H9 (cell line): ENCODE measurements at regions not wholly inside any gene's neighbourhood (a gene's known extent, or its start where the extent isn't known, plus 50 kb on each side); places are given as distances from the start of the nearest gene placed in this dataset.

Source experiments
- DNase-seq: peaks from one replicate; pipeline ENCODE4 v3.0.0-alpha.2; 2017
- H2AFZ ChIP-seq: one replicate; pipeline ENCODE4 v1.6.1; 2013; ENCODE audit warnings: mild to moderate bottlenecking, low read length, control low read depth, moderate library complexity
- H2AK5ac ChIP-seq: 2 replicates; pipeline ENCODE4 v1.6.1; 2013; ENCODE audit warnings: low read length, control low read depth, mixed read lengths; ENCODE audit not compliant: insufficient read length
- H2BK120ac ChIP-seq: one replicate; pipeline ENCODE4 v1.6.1; 2013; ENCODE audit warnings: low read depth, mild to moderate bottlenecking, low read length, control low read depth, inconsistent platforms; ENCODE audit not compliant: poor library complexity, severe bottlenecking
- H2BK12ac ChIP-seq: 2 replicates; pipeline ENCODE4 v1.6.1; 2013; ENCODE audit warnings: low read length, control low read depth, mixed read lengths, low read depth; ENCODE audit not compliant: insufficient read length
- H2BK15ac ChIP-seq: 2 replicates; pipeline ENCODE4 v1.6.1; 2013; ENCODE audit warnings: low read depth, low read length, control low read depth
- H2BK20ac ChIP-seq: one replicate; pipeline ENCODE4 v1.6.1; 2013; ENCODE audit warnings: low read depth, mild to moderate bottlenecking, low read length, control low read depth, inconsistent platforms; ENCODE audit not compliant: poor library complexity, severe bottlenecking
- H2BK5ac ChIP-seq: 2 replicates; pipeline ENCODE4 v1.6.1; 2013; ENCODE audit warnings: low read length, control low read depth, mixed read lengths; ENCODE audit not compliant: insufficient read length
- H3K14ac ChIP-seq: 2 replicates; pipeline ENCODE4 v1.6.1; 2013; ENCODE audit warnings: low read length, control low read depth; ENCODE audit not compliant: insufficient read depth
- H3K18ac ChIP-seq: 2 replicates; pipeline ENCODE4 v1.6.1; 2013; ENCODE audit warnings: low read depth, mild to moderate bottlenecking, mixed read lengths, low read length, control low read depth; ENCODE audit not compliant: insufficient read length
- H3K23ac ChIP-seq: 2 replicates; pipeline ENCODE4 v1.6.1; 2013; ENCODE audit warnings: low read length, control low read depth, mixed read lengths, low read depth; ENCODE audit not compliant: insufficient read length
- H3K23me2 ChIP-seq: 2 replicates; pipeline ENCODE4 v1.6.1; 2013; ENCODE audit warnings: low read depth, mild to moderate bottlenecking, mixed read lengths, low read length, control low read depth; ENCODE audit not compliant: insufficient read length, poor library complexity, severe bottlenecking
- H3K27ac ChIP-seq: 2 replicates; pipeline ENCODE4 v1.5.1; 2013; ENCODE audit warnings: low read length, control low read depth, mixed read lengths, low read depth; ENCODE audit not compliant: insufficient read length
- H3K27me3 ChIP-seq: 2 replicates; pipeline ENCODE4 v1.6.1; 2013; ENCODE audit warnings: low read length, control low read depth, inconsistent platforms; ENCODE audit not compliant: insufficient read depth
- H3K4ac ChIP-seq: 2 replicates; pipeline ENCODE4 v1.6.1; 2013; ENCODE audit warnings: low read depth, mild to moderate bottlenecking, control low read depth, inconsistent platforms, low read length, moderate library complexity
- H3K4me1 ChIP-seq: 2 replicates; pipeline ENCODE4 v1.6.1; 2013; ENCODE audit warnings: low read length, control low read depth, inconsistent platforms; ENCODE audit not compliant: insufficient read depth
- H3K4me2 ChIP-seq: 2 replicates; pipeline ENCODE4 v1.6.1; 2013; ENCODE audit warnings: low read length, control low read depth, mixed read lengths; ENCODE audit not compliant: insufficient read length, insufficient read depth
- H3K56ac ChIP-seq: 2 replicates; pipeline ENCODE4 v1.6.1; 2013; ENCODE audit warnings: low read depth, mild to moderate bottlenecking, mixed read lengths, low read length, control low read depth; ENCODE audit not compliant: insufficient read length
- H3K79me1 ChIP-seq: 2 replicates; pipeline ENCODE4 v1.6.1; 2013; ENCODE audit warnings: low read depth, mild to moderate bottlenecking, moderate library complexity, low read length, control low read depth, inconsistent platforms; ENCODE audit not compliant: insufficient read depth, poor library complexity, severe bottlenecking
- H3K79me2 ChIP-seq: 2 replicates; pipeline ENCODE4 v1.6.1; 2013; ENCODE audit warnings: low read length, control low read depth, inconsistent platforms; ENCODE audit not compliant: insufficient read depth
- H3K9ac ChIP-seq: 2 replicates; pipeline ENCODE4 v1.6.1; 2013; ENCODE audit warnings: low read length, control low read depth, mixed read lengths; ENCODE audit not compliant: insufficient read length; ENCODE audit errors: extremely low read depth
- H3K9me3 ChIP-seq: one replicate; pipeline ENCODE4 v1.6.1; 2013; ENCODE audit warnings: low read depth, low read length, inconsistent platforms; ENCODE audit not compliant: control insufficient read depth
- H3T11ph ChIP-seq: one replicate; pipeline ENCODE4 v1.6.1; 2013; ENCODE audit warnings: mild to moderate bottlenecking, low read length, control low read depth, inconsistent platforms
- H4K20me1 ChIP-seq: one replicate; pipeline ENCODE4 v1.6.1; 2013; ENCODE audit not compliant: control insufficient read depth, insufficient read length, insufficient read depth
- H4K5ac ChIP-seq: 2 replicates; pipeline ENCODE4 v1.6.1; 2013; ENCODE audit warnings: low read depth, mild to moderate bottlenecking, mixed read lengths, low read length, control low read depth; ENCODE audit not compliant: insufficient read length
- H4K8ac ChIP-seq: replicated peaks from 2 replicates; pipeline ENCODE4 v1.6.1; 2013; ENCODE audit warnings: low read length, control low read depth, mixed read lengths, low read depth; ENCODE audit not compliant: insufficient read length
- H4K91ac ChIP-seq: 2 replicates; pipeline ENCODE4 v1.6.1; 2013; ENCODE audit warnings: low read depth, mild to moderate bottlenecking, moderate library complexity, mixed read lengths, low read length, control low read depth; ENCODE audit not compliant: insufficient read length
- H3K27ac Mint-ChIP-seq, 3 experiments: 2 replicates in 2 of 3; 3 replicates in 1 of 3; pipeline ENCODE4 v1.8.0; 2020 to 2021; ENCODE audit warnings: mixed read lengths in 3 of 3, mild to moderate bottlenecking in 1 of 3, moderate library complexity in 1 of 3
- H3K27me3 Mint-ChIP-seq: 2 replicates; pipeline ENCODE4 v1.8.0; 2021; ENCODE audit warnings: low read depth, mild to moderate bottlenecking, moderate library complexity, mixed read lengths
- H3K36me3 Mint-ChIP-seq, 3 experiments: 2 replicates in 2 of 3; 3 replicates in 1 of 3; pipeline ENCODE4 v1.8.0; 2020 to 2021; ENCODE audit warnings: low read depth in 3 of 3, mixed read lengths in 3 of 3; ENCODE audit not compliant: insufficient read depth in 1 of 3
- H3K4me1 Mint-ChIP-seq, 2 experiments: 2 replicates each; pipeline ENCODE4 v1.8.0; 2020; ENCODE audit warnings: mixed read lengths in 2 of 2
- H3K4me3 Mint-ChIP-seq, 2 experiments: 2 replicates in 1 of 2; 3 replicates in 1 of 2; pipeline ENCODE4 v1.8.0; 2020 to 2021; ENCODE audit warnings: mild to moderate bottlenecking in 2 of 2, mixed read lengths in 2 of 2, moderate library complexity in 1 of 2
- H3K9me3 Mint-ChIP-seq, 2 experiments: 2 replicates in 1 of 2; 3 replicates in 1 of 2; pipeline ENCODE4 v1.8.0; 2020; ENCODE audit warnings: mild to moderate bottlenecking in 2 of 2, mixed read lengths in 2 of 2, moderate library complexity in 1 of 2
- WGBS: extraction: QIAGEN DNeasy Blood & Tissue Kit; methylation state at CpG from one replicate; pipeline ENCODE4 v1.1.7; 2013; ENCODE audit warnings: missing lambda C conversion rate, low lambda C conversion rate, mixed read lengths; ENCODE audit not compliant: insufficient read length; ENCODE audit errors: extremely low coverage; 5-methylcytosine and 5-hydroxymethylcytosine counted together
- TF ChIP-seq, protein P1 (sequence below): fragments of 200-600 bp; sonication (generic); conservative IDR thresholded peaks from 3 replicates; pipeline ENCODE4 v1.8.0; 2021; ENCODE audit warnings: antibody characterized with exemption, mild to moderate bottlenecking

DNA sequence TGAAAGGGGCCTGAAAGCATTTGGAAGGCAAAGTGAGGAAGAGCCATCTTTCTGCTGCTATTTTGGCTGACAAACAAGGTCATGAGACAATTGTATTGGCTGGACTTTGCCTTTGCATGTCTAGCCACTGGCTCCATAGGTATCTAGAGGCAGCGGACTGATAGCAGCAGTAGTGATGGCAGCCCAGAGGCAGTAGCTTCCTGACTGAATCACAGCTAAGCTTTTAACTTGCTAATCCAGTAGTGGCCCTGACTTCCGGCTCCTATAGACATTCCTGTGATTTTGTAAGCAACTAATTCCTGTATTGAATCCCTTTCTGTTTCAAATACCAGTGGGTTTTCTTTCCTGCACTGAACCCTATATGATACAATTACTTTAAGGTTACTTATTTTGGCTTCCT lies 69.8 kb upstream of the PDE1A start:
- peak; percentile 39 for DNase-seq
- Mint-ChIP-seq H3K27ac (no peak overlapping the region), H3K9me3 (no peaks in the 10 kb centered on the region; a peak in 1 of 5 replicates), H3K4me1 (peaks cover 10 to 20% of the 10 kb centered on the region in 2 experiments), H3K27me3 (no peaks in the 10 kb centered on the region), H3K4me3 (no peak overlapping the region), H3K36me3 (no peaks in the 10 kb centered on the region)
- Histone ChIP-seq H3K14ac (no peak overlapping the region), H3K18ac (no peak overlapping the region), H2BK20ac (no peak overlapping the region), H3K27ac (no peak overlapping the region), H3K4ac (no peak overlapping the region), H3K4me1 (peaks cover 3% of the 10 kb centered on the region; the same call in 1 of the 2 replicates), H3K79me2 (no peaks in the 10 kb centered on the region), H3K56ac (no peak overlapping the region), H3K23me2 (no peaks in the 10 kb centered on the region), H3K27me3 (no peaks in the 10 kb centered on the region), H4K91ac (no peak overlapping the region), H2BK120ac (no peak overlapping the region), H2BK12ac (no peak overlapping the region), H3K4me2 (no peak overlapping the region), H2BK5ac (no peak overlapping the region), H3T11ph (no peak overlapping the region), H2AFZ (no peak overlapping the region), H2BK15ac (no peak overlapping the region), H4K8ac (no peak overlapping the region), H4K5ac (no peak overlapping the region), H3K23ac (no peak overlapping the region), H3K9ac (no peak overlapping the region), H2AK5ac (no peak overlapping the region), H4K20me1 (no peaks in the 10 kb centered on the region), H3K9me3 (no peaks in the 10 kb centered on the region), H3K79me1 (no peaks in the 10 kb centered on the region)
- no CpG with 5 or more reads among the region's 2 CpGs for WGBS
- TF ChIP-seq, protein P1, sequence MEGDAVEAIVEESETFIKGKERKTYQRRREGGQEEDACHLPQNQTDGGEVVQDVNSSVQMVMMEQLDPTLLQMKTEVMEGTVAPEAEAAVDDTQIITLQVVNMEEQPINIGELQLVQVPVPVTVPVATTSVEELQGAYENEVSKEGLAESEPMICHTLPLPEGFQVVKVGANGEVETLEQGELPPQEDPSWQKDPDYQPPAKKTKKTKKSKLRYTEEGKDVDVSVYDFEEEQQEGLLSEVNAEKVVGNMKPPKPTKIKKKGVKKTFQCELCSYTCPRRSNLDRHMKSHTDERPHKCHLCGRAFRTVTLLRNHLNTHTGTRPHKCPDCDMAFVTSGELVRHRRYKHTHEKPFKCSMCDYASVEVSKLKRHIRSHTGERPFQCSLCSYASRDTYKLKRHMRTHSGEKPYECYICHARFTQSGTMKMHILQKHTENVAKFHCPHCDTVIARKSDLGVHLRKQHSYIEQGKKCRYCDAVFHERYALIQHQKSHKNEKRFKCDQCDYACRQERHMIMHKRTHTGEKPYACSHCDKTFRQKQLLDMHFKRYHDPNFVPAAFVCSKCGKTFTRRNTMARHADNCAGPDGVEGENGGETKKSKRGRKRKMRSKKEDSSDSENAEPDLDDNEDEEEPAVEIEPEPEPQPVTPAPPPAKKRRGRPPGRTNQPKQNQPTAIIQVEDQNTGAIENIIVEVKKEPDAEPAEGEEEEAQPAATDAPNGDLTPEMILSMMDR = no peak
